GM18520 (cell line): ENCODE measurements at regions not wholly inside any gene's neighbourhood (a gene's known extent, or its start where the extent isn't known, plus 50 kb on each side); places are given as distances from the start of the nearest gene placed in this dataset.

Experiments
- ATAC-seq: cut with Tn5 transposase; IDR thresholded peaks from one replicate; pipeline ENCODE4 v1.9.1; 2021; ENCODE audit not compliant: unreplicated experiment

DNA sequence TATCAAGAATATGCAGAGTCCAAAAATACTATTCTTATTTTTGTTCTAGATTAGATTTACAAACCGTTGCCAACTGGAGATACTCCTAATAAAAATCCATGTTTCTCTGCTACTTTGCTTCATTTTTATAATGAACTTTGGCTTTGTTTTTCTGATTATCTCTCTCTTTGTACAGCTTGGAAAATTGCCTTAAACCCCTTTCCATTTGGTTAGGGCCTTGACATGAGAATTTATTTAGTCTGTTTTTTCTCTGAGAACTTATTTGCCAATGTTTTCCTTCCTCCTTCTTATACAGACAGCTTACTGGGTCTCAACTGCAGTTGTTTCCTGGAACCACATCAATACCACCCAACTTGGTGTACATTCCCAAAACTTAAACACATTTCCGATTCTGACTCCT, 555.4 kb downstream of the SLITRK6 start:
- no peak for ATAC-seq

DNA sequence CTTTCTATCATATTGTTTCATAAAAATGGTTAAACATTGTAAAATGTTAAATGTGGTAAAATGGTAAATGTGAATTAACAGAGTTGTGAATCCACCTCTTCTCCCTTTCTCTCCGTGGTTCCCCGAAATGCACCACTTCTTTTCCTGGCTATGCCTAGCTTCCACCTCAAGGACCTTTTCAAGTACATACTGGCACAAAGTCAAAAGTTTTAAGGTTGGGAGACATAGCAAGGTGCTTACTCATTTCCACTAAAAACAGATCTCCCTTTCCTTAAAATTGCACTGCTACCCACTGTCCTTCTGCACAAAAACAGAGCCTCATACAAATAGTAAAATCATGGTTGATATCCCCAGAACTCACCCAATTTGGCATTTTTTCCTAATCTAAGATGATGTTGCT, 558.2 kb downstream of the SLITRK6 start:
- no peak for ATAC-seq

DNA sequence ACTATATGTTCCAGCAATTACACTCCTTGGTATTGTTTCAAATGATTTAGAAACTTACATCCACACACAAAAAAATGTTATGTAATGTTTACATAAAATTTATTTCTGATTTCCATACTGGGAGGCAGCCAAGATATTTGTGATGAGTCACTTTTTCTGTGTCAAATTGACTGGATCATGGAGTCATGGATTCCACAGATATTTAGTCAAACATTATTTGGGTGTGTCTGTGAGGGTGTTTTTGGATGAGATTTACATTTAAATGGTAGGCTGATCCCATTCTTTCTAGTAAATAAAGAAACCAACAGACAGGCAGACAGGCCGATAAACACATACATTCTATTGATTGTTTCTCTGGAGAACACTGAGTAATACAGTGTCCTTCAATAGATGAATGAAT, 562.8 kb downstream of the SLITRK6 start:
- no peak for ATAC-seq

DNA sequence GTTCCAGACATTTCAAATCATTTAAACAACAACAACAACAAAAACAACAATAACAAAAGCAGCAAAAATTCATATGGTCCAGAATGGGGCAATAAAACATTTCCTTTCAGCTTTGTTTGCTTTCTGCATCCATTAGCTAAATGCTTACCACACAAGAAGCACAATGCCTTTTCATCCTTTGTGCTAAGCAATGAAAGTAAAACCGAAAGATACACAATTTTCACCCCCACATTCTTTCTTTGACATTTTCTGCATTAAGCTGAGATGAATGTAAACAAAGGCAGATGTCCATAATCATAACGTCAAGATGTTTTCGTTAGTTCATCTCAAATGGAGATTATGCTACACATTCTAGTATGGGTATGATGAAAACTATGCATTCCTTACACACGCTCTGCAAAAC, 568.5 kb downstream of the SLITRK6 start:
- no peak for ATAC-seq

DNA sequence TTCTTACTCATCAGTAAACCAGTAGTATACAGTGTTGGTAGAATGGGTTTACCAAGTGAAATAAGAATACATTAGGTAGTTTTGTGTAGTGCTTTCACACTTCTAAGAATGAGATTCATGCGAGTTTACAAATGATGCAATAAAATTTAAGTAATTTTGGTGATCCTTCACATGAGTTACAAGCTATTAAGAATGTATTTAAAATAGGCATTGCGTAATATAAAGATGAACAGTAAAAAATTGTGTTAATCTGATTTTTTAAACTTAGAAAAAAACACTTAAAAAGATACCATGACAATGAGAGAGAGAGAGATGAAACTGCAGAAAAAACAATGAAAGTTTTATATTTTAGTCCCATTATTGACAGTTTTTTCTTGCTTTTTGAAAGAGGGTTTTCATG, 570.5 kb downstream of the SLITRK6 start:
- no peak for ATAC-seq

DNA sequence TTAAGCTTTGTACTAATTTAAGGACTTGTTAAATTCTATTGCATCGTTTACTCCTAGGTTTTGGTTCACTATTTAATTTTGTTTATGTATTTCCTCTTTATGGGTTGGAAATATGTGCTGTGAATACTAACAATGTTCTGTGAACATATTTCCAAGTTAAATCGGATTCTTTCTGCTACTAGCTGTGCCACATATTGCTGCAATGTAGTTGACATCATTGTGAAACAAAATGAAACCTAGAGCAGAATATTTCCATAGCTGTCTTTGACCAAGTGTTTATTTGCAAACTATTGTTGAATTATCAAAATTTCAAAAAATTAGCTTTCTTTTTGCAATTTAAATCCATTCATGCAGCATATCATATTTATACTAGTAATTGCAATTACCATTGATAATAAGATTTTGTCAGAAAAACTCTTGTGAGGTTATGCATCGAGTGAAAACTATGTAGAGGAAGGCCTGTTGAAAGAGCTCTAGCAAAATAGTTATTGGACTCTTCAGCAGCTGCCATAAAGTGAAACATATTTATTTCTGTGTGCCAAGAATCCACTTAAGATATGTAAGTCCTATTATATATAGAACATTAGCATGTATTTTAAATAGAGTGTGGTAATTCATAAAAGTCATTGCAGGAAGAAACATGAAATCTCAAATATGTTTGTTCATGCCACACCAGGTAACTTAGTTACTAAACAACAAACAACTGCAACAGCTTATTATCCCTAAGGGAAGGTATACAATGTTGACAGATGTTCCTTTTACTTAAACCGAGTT, 575.1 kb downstream of the SLITRK6 start:
- ATAC-seq, result no peak

DNA sequence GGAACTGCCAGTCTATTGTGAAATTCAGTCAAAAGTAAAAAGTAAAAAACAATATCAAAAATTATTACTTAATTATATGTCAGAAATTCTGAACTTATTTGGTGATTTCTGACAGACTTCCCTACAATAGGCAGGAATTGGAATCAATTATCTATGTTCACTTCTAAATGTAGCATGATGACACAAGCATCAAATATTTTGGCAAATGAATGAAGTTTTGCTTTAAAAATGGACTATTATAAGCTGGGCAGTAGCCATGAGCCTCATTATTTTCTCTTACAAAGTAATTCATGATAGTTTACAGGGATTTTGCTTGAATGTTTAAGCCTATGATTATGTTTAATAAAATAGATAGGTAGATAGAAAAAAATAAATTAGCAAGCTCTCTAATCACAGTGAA, 582.6 kb downstream of the SLITRK6 start:
- no peak for ATAC-seq

DNA sequence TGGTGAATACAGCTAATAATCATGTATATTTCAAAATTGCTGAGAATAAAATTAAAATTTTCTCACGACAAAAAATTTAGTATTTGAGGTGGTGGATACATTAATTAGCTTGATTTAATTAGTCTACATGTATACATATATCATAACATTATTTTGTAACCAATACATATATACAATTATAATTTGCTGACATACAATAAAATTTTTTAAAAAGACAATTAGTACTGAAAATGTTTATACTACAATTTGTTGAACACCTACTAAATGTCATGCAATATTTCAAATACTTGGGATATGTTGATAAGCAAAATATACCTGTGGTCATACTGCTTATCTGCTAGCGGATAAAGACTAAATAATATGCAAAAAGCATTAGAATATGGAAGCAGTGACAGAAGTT, 586.5 kb downstream of the SLITRK6 start:
- no peak for ATAC-seq

DNA sequence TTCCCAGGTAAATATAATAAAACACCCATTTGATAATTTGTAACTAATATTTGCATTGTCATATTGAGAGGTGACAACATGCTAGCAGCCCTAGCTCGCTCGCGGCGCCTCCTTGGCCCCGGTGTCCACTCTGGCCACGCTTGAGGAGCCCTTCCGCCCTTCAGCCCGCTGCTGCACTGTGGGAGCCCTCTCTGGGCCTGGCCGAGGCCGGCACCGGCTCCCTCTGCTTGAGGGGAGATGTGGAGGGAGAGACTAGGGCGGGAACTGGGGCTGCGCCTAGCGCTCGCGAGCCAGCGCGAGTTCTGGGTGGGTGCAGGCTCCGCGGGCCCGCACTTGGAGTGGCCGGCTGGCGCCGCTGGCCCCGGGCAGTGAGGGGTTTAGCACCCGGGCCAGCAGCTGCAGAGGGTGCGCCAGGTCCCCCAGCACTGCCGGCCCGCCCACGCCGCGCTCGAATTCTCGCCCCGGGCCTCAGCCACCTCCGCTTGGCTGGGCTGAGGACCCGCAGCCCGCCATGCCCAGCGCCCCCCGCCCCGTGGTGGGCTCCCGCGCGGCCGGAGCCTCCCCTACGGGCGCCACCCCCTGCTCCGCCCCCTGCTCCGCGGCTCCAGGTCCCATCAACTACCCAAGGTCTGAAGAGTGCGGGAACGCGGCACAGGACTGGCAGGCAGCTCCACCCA, 594.4 kb downstream of the SLITRK6 start:
- ATAC-seq, result no peak

DNA sequence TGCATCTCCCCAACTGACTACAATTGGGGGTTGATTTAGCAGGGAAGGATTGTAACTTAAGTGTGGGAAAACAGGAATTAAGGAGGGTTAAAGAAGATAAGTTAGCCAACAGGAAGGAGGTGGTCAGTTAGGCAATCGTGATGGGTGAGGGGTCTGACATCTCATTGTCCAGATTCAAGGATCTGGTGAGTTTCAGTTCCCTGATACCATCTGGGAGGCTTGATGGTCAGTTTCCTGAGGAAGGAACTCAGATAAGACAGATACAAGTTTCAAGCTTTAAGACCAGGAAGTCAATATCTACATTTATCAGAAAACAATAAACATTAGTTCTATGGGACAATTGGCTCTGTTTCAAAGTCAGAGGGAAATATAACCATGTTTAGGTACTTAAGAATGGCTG, 601.8 kb downstream of the SLITRK6 start:
- ATAC-seq, result no peak

DNA sequence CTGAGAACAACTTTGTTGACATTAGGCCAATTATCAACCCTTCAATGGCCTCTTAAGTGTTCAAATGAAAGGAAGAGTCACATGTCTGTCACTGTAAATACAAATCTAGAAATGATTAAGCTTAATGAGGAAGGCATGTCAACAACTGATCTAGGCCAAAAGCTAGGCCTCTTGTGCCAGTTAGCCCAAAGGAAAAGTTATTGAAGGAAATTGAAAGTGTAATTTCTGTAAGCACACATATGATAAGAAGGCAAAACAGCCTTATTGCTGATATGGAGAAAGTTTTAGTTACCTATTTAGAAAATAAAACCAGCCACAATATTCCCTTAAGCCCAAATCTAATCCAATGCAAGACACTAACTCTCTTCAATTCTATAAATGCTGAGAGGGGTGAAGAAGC, 604.7 kb downstream of the SLITRK6 start:
- no peak for ATAC-seq

DNA sequence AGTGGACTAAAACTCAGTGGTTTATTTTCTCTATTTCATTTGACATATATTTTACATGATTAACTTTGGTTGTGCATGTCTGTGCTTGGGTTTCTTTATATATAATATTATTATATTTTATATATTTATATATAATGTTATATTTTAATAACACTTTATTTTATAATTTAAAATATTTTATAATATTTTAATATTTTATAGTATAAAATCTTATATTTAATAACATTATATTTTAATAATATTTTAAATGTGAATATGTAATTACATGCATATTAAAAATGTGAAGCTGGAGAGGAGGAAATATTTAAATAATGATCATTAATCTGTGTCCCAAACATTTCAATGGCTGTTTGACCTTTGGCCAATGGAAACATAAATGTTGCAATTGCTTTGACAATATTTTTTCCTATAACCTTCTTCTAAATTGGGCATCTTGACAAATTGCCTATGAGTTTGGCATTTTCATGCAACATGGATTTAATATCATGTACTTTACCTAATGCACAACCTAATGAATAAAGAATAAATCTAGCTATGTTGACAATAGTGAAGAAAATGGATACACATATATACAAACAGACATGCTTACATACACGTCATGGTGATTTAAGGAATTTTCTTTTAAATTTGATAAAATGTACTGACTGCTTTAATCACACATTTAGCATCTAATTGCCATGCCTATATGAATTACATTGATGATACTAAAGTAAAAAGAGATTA, 607.1 kb downstream of the SLITRK6 start:
- no peak for ATAC-seq

DNA sequence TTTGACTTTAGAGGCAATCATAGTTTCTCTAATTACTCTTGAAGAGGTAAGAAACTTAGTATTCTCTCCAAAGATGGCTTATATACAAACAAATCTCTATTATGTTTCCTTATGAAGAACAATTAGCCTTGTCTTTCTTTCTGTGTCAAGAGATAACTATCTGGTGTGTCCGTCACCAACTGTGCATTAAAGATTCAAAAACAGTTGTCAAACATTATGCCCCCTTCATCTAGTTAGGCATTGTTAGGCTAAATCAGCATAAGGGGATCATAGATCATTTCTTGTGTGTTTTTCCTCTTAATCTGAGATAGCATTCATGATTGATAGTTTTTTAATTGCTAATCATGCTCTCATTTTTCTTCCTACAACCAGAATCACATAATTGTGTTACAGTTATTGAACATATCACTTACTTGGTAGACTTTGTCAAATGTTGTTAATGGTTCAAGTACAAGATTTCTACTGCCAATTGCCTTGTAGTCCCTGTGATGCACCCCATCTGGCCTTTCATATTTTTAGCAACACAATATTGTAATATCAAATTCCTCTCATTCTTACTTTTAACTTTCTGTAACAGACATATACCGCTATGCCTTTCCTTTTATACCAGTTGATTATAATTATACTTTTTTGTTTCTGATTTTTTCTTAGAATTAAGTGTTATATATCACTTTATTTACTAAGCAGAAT, 612.7 kb downstream of the SLITRK6 start:
- no peak for ATAC-seq

DNA sequence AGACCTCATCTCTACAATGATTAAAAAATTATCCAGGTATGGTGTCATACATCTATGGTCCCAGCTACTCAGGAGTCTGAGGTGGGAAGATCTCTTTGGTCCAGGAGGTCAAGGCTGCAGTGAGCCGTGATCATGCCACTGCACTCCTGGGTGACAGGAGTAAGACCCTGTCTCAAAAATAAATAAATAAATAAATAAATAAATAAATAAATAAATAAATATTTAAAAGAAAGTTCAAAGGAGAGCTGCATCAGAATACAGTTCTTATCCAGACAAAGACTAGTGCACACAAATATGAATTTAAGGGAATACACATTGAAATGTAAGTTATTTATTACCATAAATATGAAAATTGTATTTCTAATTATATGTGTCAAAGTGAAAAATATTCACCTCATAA, 624.9 kb downstream of the SLITRK6 start:
- no peak for ATAC-seq

DNA sequence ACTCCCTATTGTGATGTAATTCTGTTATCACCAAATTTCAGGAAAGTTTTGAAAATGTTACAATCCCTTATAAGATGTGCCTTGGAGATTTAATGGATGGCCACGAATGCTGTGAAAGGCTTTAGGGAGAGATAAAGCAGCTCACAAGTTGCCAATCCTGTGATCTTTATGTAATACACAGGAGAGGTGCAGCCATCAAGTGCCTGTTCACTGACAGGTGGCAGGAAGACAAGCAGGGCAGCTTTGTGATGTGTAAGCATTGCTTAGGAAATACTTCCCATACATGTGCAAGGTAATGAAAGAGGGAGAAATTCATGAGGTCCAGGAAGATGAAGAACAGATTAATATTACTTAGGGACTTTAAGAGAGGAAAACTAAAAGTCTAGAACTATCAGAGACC, 628.8 kb downstream of the SLITRK6 start:
- no peak for ATAC-seq

DNA sequence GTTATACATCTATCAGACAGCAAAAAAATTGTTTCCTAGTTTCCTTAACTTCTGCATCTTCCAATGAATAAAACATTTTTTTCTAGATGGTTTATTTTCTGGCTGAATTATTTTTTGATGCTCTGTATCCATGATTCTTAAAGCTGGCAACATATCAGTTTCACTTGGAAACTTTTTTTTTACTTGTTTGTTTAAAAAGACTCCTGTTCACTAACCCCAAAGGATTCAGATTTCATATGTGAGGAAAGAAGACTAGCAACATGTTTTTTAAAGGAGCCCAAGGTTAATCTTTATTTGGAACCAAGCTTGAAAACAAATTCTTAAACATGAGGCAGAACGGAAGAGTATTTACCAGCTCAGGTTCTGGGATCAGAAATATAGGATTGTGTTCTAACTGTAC, 632.3 kb downstream of the SLITRK6 start:
- no peak for ATAC-seq

DNA sequence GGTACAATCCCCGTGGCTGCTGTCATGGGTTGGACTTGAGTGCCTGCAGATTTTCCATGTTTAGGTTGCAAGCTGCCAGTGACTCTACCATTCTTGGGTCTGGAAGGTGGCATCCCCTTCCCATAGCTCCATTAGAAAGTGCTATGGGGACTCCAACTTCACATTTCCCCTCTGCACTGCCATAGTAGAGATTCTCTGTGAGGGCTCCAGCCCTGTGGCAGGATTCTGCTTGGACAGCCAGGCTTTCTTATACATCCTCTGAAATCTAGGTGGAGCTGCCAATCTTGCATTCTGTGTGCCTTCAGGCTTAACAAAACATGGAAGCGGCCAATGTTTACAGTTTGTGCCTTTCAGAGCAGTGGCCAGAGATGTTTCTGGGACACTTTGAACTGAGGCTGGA, 636.2 kb downstream of the SLITRK6 start:
- ATAC-seq, result no peak

DNA sequence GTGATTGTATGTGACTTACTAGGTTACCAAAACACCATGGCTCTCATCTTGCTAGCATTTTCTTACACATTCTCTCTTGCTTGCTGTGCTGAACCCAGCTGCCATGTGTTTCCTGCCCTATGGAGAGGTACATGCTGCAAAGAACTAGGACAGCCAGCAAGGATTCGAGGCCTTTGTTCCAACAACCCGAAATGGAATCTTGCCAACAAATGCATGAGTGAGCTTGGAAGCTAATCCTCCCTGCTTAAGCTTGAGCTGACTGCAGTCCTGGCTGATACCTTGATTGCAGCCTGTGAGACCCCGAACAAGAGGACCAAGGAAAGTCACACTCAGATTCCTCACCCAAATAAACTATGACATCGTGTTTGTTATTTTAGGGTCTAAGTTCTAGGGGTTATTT, 651.2 kb downstream of the SLITRK6 start:
- ATAC-seq, result no peak

DNA sequence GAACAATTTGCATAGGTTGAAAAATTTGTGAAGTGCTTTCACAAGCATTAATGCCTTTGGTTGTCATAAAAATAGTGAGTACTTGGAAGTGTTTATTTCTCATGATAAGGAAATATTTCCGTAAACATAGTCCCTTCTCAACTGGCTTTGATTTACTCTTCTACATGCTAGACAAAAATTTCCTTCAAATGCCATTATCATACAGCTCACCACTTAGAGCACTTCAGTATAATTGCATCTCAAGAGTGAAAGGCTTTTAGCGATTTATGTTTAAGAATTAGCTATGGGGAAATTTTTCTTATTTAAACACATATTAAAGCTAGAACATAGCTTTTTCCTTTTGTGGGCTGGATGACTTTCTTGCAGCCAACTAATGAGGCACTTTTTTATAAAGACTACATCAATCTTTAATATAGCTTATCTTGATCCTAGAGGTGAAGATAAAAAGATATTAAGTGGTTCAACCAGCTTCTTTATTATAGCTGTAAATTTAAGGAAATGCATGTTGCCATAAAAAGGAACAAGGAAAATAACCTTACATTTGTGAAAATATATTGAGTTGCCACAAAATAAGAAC, 656.8 kb downstream of the SLITRK6 start:
- no peak for ATAC-seq

DNA sequence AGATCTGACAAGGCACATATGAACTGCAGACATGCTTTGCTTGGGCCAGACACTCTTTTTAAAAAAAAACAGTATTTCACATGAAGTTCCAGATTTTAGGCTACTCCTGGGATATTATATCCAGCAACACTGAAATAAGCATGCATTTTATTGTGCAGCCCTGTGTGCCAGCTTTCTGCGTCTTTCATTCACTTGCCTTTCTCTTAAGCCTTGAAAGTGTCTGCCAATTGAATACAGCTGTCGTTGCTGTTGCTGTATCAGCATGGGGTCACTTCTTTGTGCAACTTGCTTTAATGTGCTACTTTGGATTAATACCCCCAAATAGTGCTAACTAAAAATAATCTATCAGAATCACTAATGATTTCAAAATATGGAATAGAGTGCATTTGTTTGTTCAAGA, 657.8 kb downstream of the SLITRK6 start:
- no peak for ATAC-seq

DNA sequence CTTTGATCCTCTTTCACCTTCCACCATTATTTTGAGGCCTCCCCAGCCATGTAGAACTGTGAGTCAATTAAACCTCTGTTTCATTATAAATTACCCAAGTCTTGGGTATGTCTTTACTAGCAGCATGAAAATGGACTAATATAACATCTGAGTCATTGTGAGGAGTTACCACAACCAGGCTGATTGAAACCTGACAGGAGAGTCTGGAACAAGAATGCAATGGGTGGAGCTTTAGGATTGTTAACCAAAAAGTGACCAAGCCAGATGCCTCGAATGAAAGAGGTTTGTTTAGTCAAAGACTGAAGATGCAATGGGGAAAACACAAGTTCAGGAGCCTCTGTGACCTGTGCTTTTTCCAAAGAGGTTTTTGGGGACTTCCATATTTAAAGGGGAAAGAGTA, 659.0 kb downstream of the SLITRK6 start:
- ATAC-seq, result no peak
